Thoracic aorta (tissue), 2 donors: ENCODE measurements at regions not wholly inside any gene's neighbourhood (a gene's known extent, or its start where the extent isn't known, plus 50 kb on each side); places are given as distances from the start of the nearest gene placed in this dataset.
"Not testable (repeated sequence)": the region's sequence is repeated elsewhere in the genome, so short reads cannot be mapped to it uniquely, and the experiment has no call there.

Experiments
- ATAC-seq: fragments of 150-250 bp; one replicate; pipeline ENCODE4 v1.8.0; 2017; ENCODE audit warnings: low read depth; ENCODE audit not compliant: insufficient number of reproducible peaks, low FRiP score
- DNase-seq: peaks from one replicate; pipeline ENCODE4 v3.0.0-alpha.2; 2020; ENCODE audit warnings: low spot score
- H3K27ac ChIP-seq, 2 donors: fragments of 200-600 bp; sonication (generic); 1 replicate in 1 of 2; 2 replicates in 1 of 2; pipeline ENCODE4 v1.5.1; 2016; ENCODE audit warnings: mild to moderate bottlenecking in 2 of 2, moderate library complexity in 2 of 2
- H3K27me3 ChIP-seq: fragments of 200-600 bp; sonication (generic); replicated peaks from 2 replicates; pipeline ENCODE4 v1.6.0; 2016; ENCODE audit warnings: mild to moderate bottlenecking; ENCODE audit not compliant: insufficient read depth
- H3K36me3 ChIP-seq: fragments of 200-600 bp; sonication (generic); one replicate; pipeline ENCODE4 v1.5.1; 2016
- H3K4me1 ChIP-seq, 2 donors: fragments of 200-600 bp; sonication (generic); 1 replicate in 1 of 2; 2 replicates in 1 of 2; pipeline versions ENCODE4 v1.5.1 to v1.6.0; 2016; ENCODE audit warnings: low read depth in 2 of 2, mild to moderate bottlenecking in 1 of 2; ENCODE audit not compliant: control insufficient read depth in 1 of 2
- H3K4me3 ChIP-seq: fragments of 200-600 bp; sonication (generic); 2 replicates; pipeline ENCODE4 v1.5.1; 2016; ENCODE audit warnings: mild to moderate bottlenecking
- H3K9me3 ChIP-seq: fragments of 200-600 bp; sonication (generic); 2 replicates; pipeline ENCODE4 v1.5.1; 2016
- TF ChIP-seq, protein P1 (sequence below): fragments of 200-600 bp; sonication (generic); IDR thresholded peaks from one replicate; pipeline ENCODE4 v1.5.1; 2019; ENCODE audit warnings: antibody characterized with exemption

DNA sequence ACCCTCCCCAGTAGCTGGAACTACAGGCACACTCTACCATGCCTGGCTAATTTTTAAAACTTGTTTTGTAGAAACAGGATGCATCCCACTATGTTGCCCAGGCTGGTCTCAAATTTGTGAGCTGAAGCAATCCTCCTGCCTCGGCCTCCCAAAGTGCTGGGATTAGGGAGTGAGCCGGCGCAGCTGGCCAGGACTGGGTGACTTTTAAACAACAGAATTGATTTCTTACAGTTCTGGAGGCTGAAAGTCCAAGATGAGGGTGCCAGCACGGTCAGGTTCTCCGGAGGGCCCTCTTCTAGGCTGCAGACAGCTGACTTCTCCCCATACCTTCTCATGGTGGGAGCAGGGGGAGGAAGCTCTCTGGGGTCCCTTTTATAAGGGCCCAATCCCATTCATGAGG, 75.2 kb upstream of the CHST15 start:
- no peak for DNase-seq

DNA sequence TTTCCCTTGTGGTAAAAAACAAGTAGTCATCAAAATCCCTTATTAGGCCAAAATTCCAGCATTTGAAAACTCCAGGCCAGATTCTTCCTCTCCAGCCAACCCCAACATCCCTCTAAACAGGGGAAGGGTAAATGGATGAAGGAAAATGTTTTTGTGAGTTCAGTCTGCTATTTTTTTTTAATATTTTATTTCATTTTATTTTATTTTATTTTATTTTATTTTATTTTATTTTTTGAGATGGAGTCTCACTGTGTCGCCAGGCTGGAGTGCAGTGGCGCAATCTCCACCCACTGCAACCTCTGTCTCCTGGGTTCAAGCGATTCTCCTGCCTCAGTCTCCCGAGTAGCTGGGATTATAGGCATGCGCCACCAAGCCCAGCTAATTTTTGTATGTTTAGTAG, 74.5 kb upstream of the CHST15 start:
- DNase-seq, H3K27me3 ChIP-seq, H3K9me3 ChIP-seq, H3K27ac ChIP-seq, H3K36me3 ChIP-seq, H3K4me3 ChIP-seq, H3K4me1 ChIP-seq, ATAC-seq: not testable (repeated sequence)

More for the DNA sequence above, 75.2 kb upstream of the CHST15 start:
- ATAC-seq = no peak
- TF ChIP-seq, protein P1, sequence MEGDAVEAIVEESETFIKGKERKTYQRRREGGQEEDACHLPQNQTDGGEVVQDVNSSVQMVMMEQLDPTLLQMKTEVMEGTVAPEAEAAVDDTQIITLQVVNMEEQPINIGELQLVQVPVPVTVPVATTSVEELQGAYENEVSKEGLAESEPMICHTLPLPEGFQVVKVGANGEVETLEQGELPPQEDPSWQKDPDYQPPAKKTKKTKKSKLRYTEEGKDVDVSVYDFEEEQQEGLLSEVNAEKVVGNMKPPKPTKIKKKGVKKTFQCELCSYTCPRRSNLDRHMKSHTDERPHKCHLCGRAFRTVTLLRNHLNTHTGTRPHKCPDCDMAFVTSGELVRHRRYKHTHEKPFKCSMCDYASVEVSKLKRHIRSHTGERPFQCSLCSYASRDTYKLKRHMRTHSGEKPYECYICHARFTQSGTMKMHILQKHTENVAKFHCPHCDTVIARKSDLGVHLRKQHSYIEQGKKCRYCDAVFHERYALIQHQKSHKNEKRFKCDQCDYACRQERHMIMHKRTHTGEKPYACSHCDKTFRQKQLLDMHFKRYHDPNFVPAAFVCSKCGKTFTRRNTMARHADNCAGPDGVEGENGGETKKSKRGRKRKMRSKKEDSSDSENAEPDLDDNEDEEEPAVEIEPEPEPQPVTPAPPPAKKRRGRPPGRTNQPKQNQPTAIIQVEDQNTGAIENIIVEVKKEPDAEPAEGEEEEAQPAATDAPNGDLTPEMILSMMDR = no peak
- Histone ChIP-seq H3K36me3 (no peaks in the 10 kb centered on the region), H3K4me3 (no peak overlapping the region), H3K9me3 (no peaks in the 10 kb centered on the region), H3K27ac (no peak overlapping the region), H3K4me1 (no peaks in the 10 kb centered on the region), H3K27me3 (no peaks in the 10 kb centered on the region)

DNA sequence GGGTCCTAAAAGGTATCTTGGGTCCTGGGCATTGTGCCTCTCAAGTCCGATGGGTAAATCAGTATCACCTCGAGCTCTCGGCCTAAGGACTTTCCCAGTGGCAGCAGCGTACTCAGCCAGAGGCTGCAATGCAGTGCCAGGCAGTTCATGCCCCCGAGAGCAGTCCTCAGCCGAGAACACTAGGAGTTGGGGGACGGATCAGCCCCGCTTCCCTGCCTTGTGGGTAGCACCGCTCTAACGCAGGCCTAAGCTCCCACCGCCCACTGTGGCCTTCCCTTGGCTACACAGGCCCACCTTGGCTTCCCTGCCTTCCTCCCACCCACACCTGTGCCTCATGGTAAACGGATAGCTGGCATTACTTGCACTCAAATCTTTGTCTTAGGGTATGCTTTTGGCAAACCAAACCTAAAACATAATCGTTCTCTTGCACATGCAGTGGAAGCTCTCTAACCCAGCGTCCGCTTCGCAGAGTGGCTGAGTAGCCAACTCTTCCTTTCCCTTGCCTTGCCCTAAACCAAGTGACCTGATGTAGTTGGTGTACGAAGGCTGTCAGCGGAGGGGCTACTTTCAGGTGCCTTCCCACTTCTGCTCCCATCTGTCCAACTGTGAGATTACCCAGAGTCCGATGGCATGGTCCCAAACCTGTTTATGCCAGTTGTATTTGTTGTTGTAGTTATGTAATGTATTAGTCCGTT, 73.2 kb upstream of the CHST15 start:
- Histone ChIP-seq H3K27ac (no peak overlapping the region), H3K36me3 (no peaks in the 10 kb centered on the region), H3K27me3 (no peaks in the 10 kb centered on the region), H3K4me3 (no peak overlapping the region), H3K9me3 (no peaks in the 10 kb centered on the region), H3K4me1 (peaks cover 7% of the 10 kb centered on the region in 2 donors)
- TF ChIP-seq, protein P1 = no peak
- DNase-seq = no peak
- no peak for ATAC-seq

DNA sequence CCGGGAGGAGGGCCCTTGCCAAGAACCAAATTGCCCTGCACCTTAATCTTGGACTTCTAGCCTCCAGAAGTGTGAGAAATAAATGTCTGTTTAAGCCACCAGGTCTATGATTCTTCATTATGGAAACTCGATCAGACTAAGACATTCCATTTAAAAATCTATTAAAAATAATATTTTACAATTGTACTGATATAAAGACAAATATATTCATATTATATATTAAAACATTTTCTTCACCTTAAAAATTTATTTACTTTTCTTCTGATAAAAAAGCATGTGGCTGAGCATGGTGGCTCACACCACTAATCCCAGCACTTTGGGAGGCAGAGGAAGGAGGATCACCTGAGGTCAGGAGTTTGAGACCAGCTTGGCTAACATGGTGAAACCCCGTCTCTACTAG, 72.4 kb upstream of the CHST15 start:
- Histone ChIP-seq H3K27ac (no peak overlapping the region), H3K9me3 (no peaks in the 10 kb centered on the region), H3K4me1 (peaks cover 8 to 15% of the 10 kb centered on the region in 2 donors), H3K36me3 (no peaks in the 10 kb centered on the region), H3K27me3 (no peaks in the 10 kb centered on the region), H3K4me3 (no peak overlapping the region)
- DNase-seq = no peak
- no peak for ATAC-seq
- TF ChIP-seq, protein P1 = no peak

DNA sequence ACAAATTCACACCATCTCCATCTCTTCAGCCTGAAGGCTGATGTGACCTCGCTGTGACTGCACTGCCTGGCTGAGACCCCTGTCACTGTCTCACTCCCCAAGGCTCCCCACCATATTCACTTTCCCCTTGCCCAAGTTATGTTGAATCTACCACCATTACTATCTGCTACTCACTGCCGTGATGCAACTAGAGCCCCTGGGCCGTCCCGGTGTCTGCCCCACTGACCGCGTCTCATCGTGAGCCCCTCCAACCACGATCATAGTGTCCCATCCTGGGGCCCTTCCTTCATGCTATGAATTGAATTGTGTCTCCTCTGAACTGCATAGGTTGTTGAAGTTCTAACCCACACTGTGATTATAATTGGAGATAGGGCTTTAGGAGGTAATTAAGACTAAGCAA, 71.9 kb upstream of the CHST15 start:
- no peaks in the 10 kb centered on the region for H3K36me3 ChIP-seq
- H3K27me3 ChIP-seq = no peaks in the 10 kb centered on the region
- TF ChIP-seq, protein P1 = no peak
- no peak for DNase-seq
- H3K27ac ChIP-seq = no peak overlapping the region
- H3K4me1 ChIP-seq = peaks cover 13 to 20% of the 10 kb centered on the region in 2 donors
- no peak overlapping the region for H3K4me3 ChIP-seq
- H3K9me3 ChIP-seq = no peaks in the 10 kb centered on the region
- ATAC-seq = no peak

DNA sequence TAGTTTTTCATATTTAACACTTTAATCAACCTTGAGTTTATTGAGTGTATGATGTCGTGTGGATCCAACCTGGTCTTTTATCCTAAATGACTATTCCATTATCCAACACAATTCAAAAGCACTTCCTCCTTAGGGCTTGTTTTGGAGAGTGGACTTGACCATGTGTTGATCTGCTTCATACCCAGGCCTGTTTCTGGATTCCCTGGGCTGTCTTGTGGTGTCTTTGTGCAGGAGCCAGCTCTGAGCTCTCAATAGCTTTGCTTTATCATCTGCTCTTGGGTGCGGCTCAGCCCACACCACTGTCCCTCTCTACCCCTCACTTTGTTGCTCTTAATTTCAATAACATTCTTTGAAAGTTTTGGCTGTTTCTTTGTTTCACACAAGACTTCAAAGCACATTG, 70.9 kb upstream of the CHST15 start:
- H3K4me1 ChIP-seq = peaks cover 13 to 25% of the 10 kb centered on the region in 2 donors
- H3K27me3 ChIP-seq = no peaks in the 10 kb centered on the region
- no peaks in the 10 kb centered on the region for H3K36me3 ChIP-seq
- TF ChIP-seq, protein P1 = no peak
- no peak for DNase-seq
- no peaks in the 10 kb centered on the region for H3K9me3 ChIP-seq
- no peak overlapping the region for H3K4me3 ChIP-seq
- no peak for ATAC-seq
- H3K27ac ChIP-seq = no peak overlapping the region
